Activated CD4-positive, alpha-beta T cell treated with anti-CD3 and anti-CD28 coated beads, Interleukin-10, Interleukin-2, amounts not matched to agents 100 ng/mL and 50 ng/mL, durations not matched to agents 16 hours and 8 hours (primary cell): ENCODE measurements at regions not wholly inside any gene's neighbourhood (a gene's known extent, or its start where the extent isn't known, plus 50 kb on each side); places are given as distances from the start of the nearest gene placed in this dataset.

Experiments
- DNase-seq: peaks from one replicate; pipeline ENCODE4 v3.0.0-alpha.2; 2020

- DNase-seq: no peak
Observed at GRCh38 chr16:63744077-63744874, 1377.6 kb downstream of the CDH11 start.

GRCh38 chr16:63742150-63742549, 1379.7 kb downstream of the CDH11 start:
- DNase-seq: no peak

GRCh38 chr16:63737633-63738032, 1384.2 kb downstream of the CDH11 start:
- no peak for DNase-seq

- DNase-seq: no peak
Observed at GRCh38 chr16:63735456-63735855, 1386.4 kb downstream of the CDH11 start.

- no peak for DNase-seq
Observed at GRCh38 chr16:63720848-63721247, 1401.0 kb downstream of the CDH11 start.

GRCh38 chr16:63719926-63720325, 1401.9 kb downstream of the CDH11 start:
- DNase-seq: no peak

GRCh38 chr16:63717806-63718205, 1404.1 kb downstream of the CDH11 start:
- DNase-seq: no peak

- DNase-seq: no peak
Observed at GRCh38 chr16:63714876-63715275, 1407.0 kb downstream of the CDH11 start.

GRCh38 chr16:63712725-63713124, 1409.1 kb downstream of the CDH11 start:
- no peak for DNase-seq

GRCh38 chr16:63703612-63704011, 1418.3 kb downstream of the CDH11 start:
- no peak for DNase-seq

- DNase-seq: no peak
Observed at GRCh38 chr16:63702981-63703590, 1418.8 kb downstream of the CDH11 start.

GRCh38 chr16:63697736-63698135, 1424.1 kb downstream of the CDH11 start:
- DNase-seq: no peak

GRCh38 chr16:63695347-63695746, 1426.5 kb downstream of the CDH11 start:
- DNase-seq: no peak

- DNase-seq: no peak
Observed at GRCh38 chr16:63690961-63691360, 1430.9 kb downstream of the CDH11 start.

GRCh38 chr16:63690267-63690666, 1431.6 kb downstream of the CDH11 start:
- no peak for DNase-seq

- DNase-seq: no peak
Observed at GRCh38 chr16:63689068-63689467, 1432.8 kb downstream of the CDH11 start.

- DNase-seq: no peak
Observed at GRCh38 chr16:63684149-63685101, 1437.4 kb downstream of the CDH11 start.

GRCh38 chr16:63682844-63683243, 1439.0 kb downstream of the CDH11 start:
- DNase-seq: no peak

GRCh38 chr16:63672493-63672892, 1449.4 kb downstream of the CDH11 start:
- no peak for DNase-seq

GRCh38 chr16:63663155-63663554, 1458.7 kb downstream of the CDH11 start:
- DNase-seq: no peak

GRCh38 chr16:63655846-63656245, 1466.0 kb downstream of the CDH11 start:
- no peak for DNase-seq

- no peak for DNase-seq
Observed at GRCh38 chr16:63653044-63653839, 1468.6 kb downstream of the CDH11 start.

GRCh38 chr16:63652091-63652490, 1469.8 kb downstream of the CDH11 start:
- no peak for DNase-seq
